GM10266 (cell line): ENCODE measurements at regions not wholly inside any gene's neighbourhood (a gene's known extent, or its start where the extent isn't known, plus 50 kb on each side); places are given as distances from the start of the nearest gene placed in this dataset.

Experiments
- DNase-seq: peaks from one replicate; pipeline ENCODE4 v3.0.0; 2012; ENCODE audit errors: extremely low spot score
- TF ChIP-seq, protein P1 (sequence below): IDR thresholded peaks from 2 replicates; pipeline ENCODE4 v1.5.1; 2012; ENCODE audit warnings: mild to moderate bottlenecking, low read depth; ENCODE audit not compliant: control insufficient read depth, insufficient read depth; ENCODE audit errors: missing control alignments

DNA sequence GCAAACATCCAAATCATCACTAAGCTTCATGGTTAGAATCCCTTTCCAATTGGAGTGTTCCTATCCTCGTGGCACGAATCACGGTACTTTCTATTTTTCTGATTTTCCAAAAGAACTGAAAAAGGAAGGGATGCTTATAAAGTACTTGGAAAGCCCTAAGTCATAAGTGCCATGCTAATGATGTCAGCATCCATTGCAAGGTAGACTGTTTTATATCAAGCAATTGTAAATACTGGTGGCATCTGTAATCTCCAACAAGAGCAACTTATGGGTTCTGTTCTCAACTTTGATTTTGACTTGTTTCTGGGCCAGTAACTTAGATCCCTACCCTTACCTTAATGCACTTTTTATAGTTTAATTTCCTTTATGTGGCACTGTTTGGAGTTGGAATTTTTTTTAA is 619.5 kb downstream of the BCL11A start:
- TF ChIP-seq, protein P1, sequence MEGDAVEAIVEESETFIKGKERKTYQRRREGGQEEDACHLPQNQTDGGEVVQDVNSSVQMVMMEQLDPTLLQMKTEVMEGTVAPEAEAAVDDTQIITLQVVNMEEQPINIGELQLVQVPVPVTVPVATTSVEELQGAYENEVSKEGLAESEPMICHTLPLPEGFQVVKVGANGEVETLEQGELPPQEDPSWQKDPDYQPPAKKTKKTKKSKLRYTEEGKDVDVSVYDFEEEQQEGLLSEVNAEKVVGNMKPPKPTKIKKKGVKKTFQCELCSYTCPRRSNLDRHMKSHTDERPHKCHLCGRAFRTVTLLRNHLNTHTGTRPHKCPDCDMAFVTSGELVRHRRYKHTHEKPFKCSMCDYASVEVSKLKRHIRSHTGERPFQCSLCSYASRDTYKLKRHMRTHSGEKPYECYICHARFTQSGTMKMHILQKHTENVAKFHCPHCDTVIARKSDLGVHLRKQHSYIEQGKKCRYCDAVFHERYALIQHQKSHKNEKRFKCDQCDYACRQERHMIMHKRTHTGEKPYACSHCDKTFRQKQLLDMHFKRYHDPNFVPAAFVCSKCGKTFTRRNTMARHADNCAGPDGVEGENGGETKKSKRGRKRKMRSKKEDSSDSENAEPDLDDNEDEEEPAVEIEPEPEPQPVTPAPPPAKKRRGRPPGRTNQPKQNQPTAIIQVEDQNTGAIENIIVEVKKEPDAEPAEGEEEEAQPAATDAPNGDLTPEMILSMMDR, result no peak
- no peak for DNase-seq

GRCh38 chr2:59932341-59932740 is 621.1 kb downstream of the BCL11A start:
- DNase-seq, result no peak

GRCh38 chr2:59930430-59930829 is 623.0 kb downstream of the BCL11A start:
- DNase-seq, result no peak
- TF ChIP-seq, protein P1, result no peak

More at GRCh38 chr2:59932341-59932740, 621.1 kb downstream of the BCL11A start:
- TF ChIP-seq, protein P1, result no peak

DNA sequence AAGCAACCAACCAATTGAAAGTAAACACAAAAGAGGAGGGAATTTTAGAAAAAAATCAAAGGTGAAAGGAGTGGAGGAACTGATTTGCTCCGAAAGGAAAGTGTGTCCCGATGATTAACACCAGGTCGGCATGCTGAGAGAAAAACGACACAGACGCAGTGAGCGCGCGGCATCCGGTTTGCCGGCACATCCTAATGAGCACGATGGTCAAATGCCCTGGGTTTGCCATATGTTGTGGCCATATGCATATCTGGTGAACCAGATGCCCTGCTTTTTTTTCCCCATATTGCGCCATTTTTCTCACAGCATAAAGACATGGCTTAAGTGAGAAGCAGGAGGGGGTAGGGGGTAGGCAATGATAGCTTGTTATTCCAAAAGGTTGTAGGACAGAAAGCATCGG is 626.7 kb downstream of the BCL11A start:
- TF ChIP-seq, protein P1, result no peak
- DNase-seq, result no peak

DNA sequence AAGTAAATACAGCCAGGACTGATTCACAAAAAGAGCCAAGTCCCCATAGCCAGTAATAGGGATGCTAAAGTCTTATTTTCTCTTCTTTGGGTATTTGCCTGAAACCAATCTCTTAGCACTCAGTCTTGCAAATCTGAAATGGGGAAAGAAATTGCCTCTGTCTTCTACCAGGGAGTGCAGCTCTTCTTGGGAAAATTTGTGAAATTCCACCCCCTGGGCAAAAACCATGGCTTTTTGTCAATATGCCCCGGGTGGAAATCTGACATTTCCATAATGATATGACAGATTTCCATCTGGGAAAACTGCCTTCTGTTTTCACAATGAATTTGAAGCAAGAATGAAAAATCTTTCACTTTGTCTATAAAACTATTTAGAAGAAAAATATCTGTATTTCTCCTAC is 628.1 kb downstream of the BCL11A start:
- TF ChIP-seq, protein P1, result no peak
- DNase-seq, result no peak

GRCh38 chr2:59924346-59924745 is 629.1 kb downstream of the BCL11A start:
- TF ChIP-seq, protein P1, result no peak
- DNase-seq, result no peak

DNA sequence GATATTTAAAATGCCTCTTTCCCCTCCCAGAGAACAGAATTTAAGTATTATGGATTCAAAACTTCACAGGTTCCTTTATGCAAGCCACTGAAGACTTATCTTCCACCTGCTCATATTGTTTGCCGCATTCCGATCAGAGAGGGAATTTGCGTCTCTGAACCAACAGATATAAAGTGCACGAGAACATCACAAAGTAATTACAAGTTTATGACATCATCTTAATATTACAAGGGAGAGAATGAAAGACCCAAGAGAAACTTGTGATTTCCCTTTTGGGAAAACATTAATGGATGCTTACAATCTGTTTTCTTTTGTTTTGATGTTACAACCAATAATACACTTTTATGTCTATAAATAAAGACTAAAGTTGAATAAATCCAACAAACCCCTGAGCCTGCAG is 631.0 kb downstream of the BCL11A start:
- TF ChIP-seq, protein P1, result no peak

More for the DNA sequence above, 631.0 kb downstream of the BCL11A start:
- no peak for DNase-seq
